B cell (primary cell): ENCODE measurements at regions not wholly inside any gene's neighbourhood (a gene's known extent, or its start where the extent isn't known, plus 50 kb on each side); places are given as distances from the start of the nearest gene placed in this dataset.

Experiments used
- ATAC-seq: fragments of 200-7000 bp; cut with Tn5 transposase; one replicate; pipeline ENCODE4 v1.10.0; 2021; ENCODE audit warnings: low read depth, mild to moderate bottlenecking, moderate number of reproducible peaks, moderate library complexity
- CTCF ChIA-PET: fragments of 350-600 bp; sonication (Branson Sonifier 250); formaldehyde crosslinking; loops from one replicate; lab custom pipeline; 2021; ENCODE audit warnings: antibody characterized with exemption, inconsistent platforms; lab: Charles Lee
- POLR2A ChIA-PET: fragments of 350-600 bp; sonication (Branson Sonifier 250); formaldehyde crosslinking; loops from one replicate; lab custom pipeline; 2021; ENCODE audit warnings: antibody characterized with exemption; lab: Charles Lee
- DNase-seq: peaks from one replicate; pipeline ENCODE4 v3.0.0; 2013
- H2AFZ ChIP-seq: 2 replicates; pipeline ENCODE4 v1.6.1; 2012; ENCODE audit warnings: mild to moderate bottlenecking, low read depth, low read length; ENCODE audit not compliant: insufficient read depth, poor library complexity, severe bottlenecking
- H3K27ac ChIP-seq, 2 donors: 1 replicate in 1 of 2; 2 replicates in 1 of 2; pipeline ENCODE4 v1.5.1; 2012 to 2013; ENCODE audit warnings: low read length in 2 of 2, mild to moderate bottlenecking in 2 of 2, moderate library complexity in 1 of 2
- H3K27me3 ChIP-seq, 4 experiments: fragments of 200-600 bp in 1 of 4; sonication (generic) in 1 of 4; replicated peaks in 1 of 4; 1 replicate in 2 of 4; 2 replicates in 2 of 4; pipeline versions ENCODE4 v1.6.1 to v1.7.0; 2013 to 2016; ENCODE audit warnings: low read length in 3 of 4, mild to moderate bottlenecking in 2 of 4, mixed read lengths in 1 of 4, moderate library complexity in 1 of 4; ENCODE audit not compliant: insufficient read depth in 4 of 4, control insufficient read depth in 3 of 4; ENCODE audit errors: control extremely low read depth in 1 of 4
- H3K36me3 ChIP-seq, 2 experiments: replicated peaks in 1 of 2; 1 replicate in 1 of 2; 2 replicates in 1 of 2; pipeline versions ENCODE4 v1.6.1 to v1.7.1; 2013; ENCODE audit warnings: low read length in 1 of 2; ENCODE audit not compliant: insufficient read depth in 2 of 2, control insufficient read depth in 1 of 2; ENCODE audit errors: control extremely low read depth in 1 of 2, extremely low read depth in 1 of 2
- H3K4me1 ChIP-seq, 2 donors: fragments of 200-600 bp in 1 of 2; sonication (generic) in 1 of 2; 1 replicate in 1 of 2; 2 replicates in 1 of 2; pipeline versions ENCODE4 v1.5.1 to v1.6.1; 2013 to 2017; ENCODE audit warnings: low read length in 2 of 2; ENCODE audit not compliant: control insufficient read depth in 2 of 2, insufficient read depth in 2 of 2
- H3K4me2 ChIP-seq: replicated peaks from 2 replicates; pipeline ENCODE3; 2012; ENCODE audit warnings: mild to moderate bottlenecking, low read depth, low read length; ENCODE audit not compliant: poor library complexity, severe bottlenecking
- H3K4me3 ChIP-seq, 5 experiments: fragments of 200-600 bp in 1 of 5; sonication (generic) in 1 of 5; 1 replicate in 3 of 5; 2 replicates in 2 of 5; pipeline versions ENCODE4 v1.5.1 to v1.7.0; 2011 to 2016; ENCODE audit warnings: low read length in 4 of 5, mild to moderate bottlenecking in 4 of 5, low read depth in 2 of 5, control low read depth in 1 of 5, moderate library complexity in 1 of 5; ENCODE audit not compliant: insufficient read depth in 1 of 5; ENCODE audit errors: control extremely low read depth in 1 of 5, extremely low read depth in 1 of 5
- H3K79me2 ChIP-seq: fragments of 200-600 bp; sonication (generic); one replicate; pipeline ENCODE4 v1.6.0; 2016; ENCODE audit warnings: low read length; ENCODE audit not compliant: control insufficient read depth, insufficient read depth
- H3K9ac ChIP-seq: fragments of 200-600 bp; sonication (generic); 2 replicates; pipeline ENCODE4 v1.6.1; 2017; ENCODE audit warnings: mild to moderate bottlenecking, low read length, moderate library complexity
- H3K9me3 ChIP-seq, 3 donors: one replicate each; pipeline versions ENCODE4 v1.6.1 to v1.7.1; 2013; ENCODE audit warnings: low read length in 2 of 3; ENCODE audit not compliant: control insufficient read depth in 2 of 3, insufficient read depth in 1 of 3; ENCODE audit errors: control extremely low read depth in 1 of 3
- H4K20me1 ChIP-seq: 2 replicates; pipeline ENCODE4 v1.6.0; 2012; ENCODE audit warnings: mild to moderate bottlenecking, low read length; ENCODE audit not compliant: insufficient read depth, control insufficient read depth, poor library complexity, severe bottlenecking
- H3K27ac Mint-ChIP-seq: one replicate; pipeline ENCODE4 v1.8.0; 2021; ENCODE audit warnings: mixed read lengths
- H3K27me3 Mint-ChIP-seq: one replicate; pipeline ENCODE4 v1.8.0; 2021; ENCODE audit warnings: mixed read lengths
- H3K4me1 Mint-ChIP-seq: one replicate; pipeline ENCODE4 v1.8.0; 2021; ENCODE audit warnings: mixed read lengths
- H3K4me3 Mint-ChIP-seq: one replicate; pipeline ENCODE4 v1.8.0; 2021; ENCODE audit warnings: mixed read lengths
- H3K9me3 Mint-ChIP-seq: one replicate; pipeline ENCODE4 v1.8.0; 2022; ENCODE audit warnings: mixed read lengths; ENCODE audit not compliant: insufficient read depth
- CTCF ChIP-seq: fragments of 200-600 bp; IDR thresholded peaks from one replicate; pipeline ENCODE4 v1.8.0; 2022; ENCODE audit warnings: antibody characterized with exemption, mild to moderate bottlenecking
- EZH2 ChIP-seq: IDR thresholded peaks from 2 replicates; pipeline ENCODE4 v1.6.1; 2012; ENCODE audit warnings: borderline replicate concordance, low read depth, mild to moderate bottlenecking, moderate library complexity, low read length; ENCODE audit not compliant: insufficient read depth, poor library complexity, severe bottlenecking
- WGBS: methylation state at CpG from one replicate; pipeline ENCODE4 v1.1.5; 2013; ENCODE audit warnings: missing lambda C conversion rate; ENCODE audit not compliant: insufficient coverage; 5-methylcytosine and 5-hydroxymethylcytosine counted together
- intact Hi-C: fragments of 100-400 bp; cut with micrococcal nuclease; formaldehyde crosslinking; loops from one replicate; pipeline ENCODE4 v1.10.0; 2022

GRCh38 chr17:55983096-55983495 is 170.2 kb upstream of the ANKFN1 start:
- Histone ChIP-seq H3K79me2 (no peaks in the 10 kb centered on the region), H3K9ac (no peak overlapping the region), H3K4me3 (no peak overlapping the region), H3K27me3 (no peaks in the 10 kb centered on the region), H4K20me1 (no peaks in the 10 kb centered on the region), H3K9me3 (no peaks in the 10 kb centered on the region), H2AFZ (no peak overlapping the region), H3K4me1 (no peaks in the 10 kb centered on the region), H3K27ac (no peak overlapping the region), H3K36me3 (no peaks in the 10 kb centered on the region), H3K4me2 (no peak overlapping the region)
- CTCF ChIA-PET = no interaction called here
- 80% methylated on average over 2 of the region's 3 CpGs for WGBS
- POLR2A ChIA-PET = no interaction called here
- H3K27me3 Mint-ChIP-seq = no peaks in the 10 kb centered on the region
- no peak for ATAC-seq
- H3K4me3 Mint-ChIP-seq = no peak overlapping the region
- H3K4me1 Mint-ChIP-seq = no peaks in the 10 kb centered on the region
- no peak for TF ChIP-seq CTCF
- no peak for TF ChIP-seq EZH2
- H3K27ac Mint-ChIP-seq = no peak overlapping the region
- DNase-seq = no peak
- no peaks in the 10 kb centered on the region for H3K9me3 Mint-ChIP-seq
- intact Hi-C loops = no loop called here

GRCh38 chr17:55986817-55987216 is 166.5 kb upstream of the ANKFN1 start:
- peaks cover 0 to 3% (median 0%) of the 10 kb centered on the region in 4 experiments for H3K27me3 ChIP-seq
- H2AFZ ChIP-seq = no peak overlapping the region
- no peaks in the 10 kb centered on the region for H3K9me3 Mint-ChIP-seq
- WGBS = no CpG with 5 or more reads among the region's 4 CpGs
- H3K4me1 ChIP-seq = no peaks in the 10 kb centered on the region
- no peak overlapping the region for H3K4me3 Mint-ChIP-seq
- H3K9ac ChIP-seq = no peak overlapping the region
- H3K9me3 ChIP-seq = no peaks in the 10 kb centered on the region
- no peak overlapping the region for H3K27ac ChIP-seq
- intact Hi-C loops = no loop called here
- no peaks in the 10 kb centered on the region for H3K4me1 Mint-ChIP-seq
- TF ChIP-seq EZH2 = no peak
- TF ChIP-seq CTCF = no peak
- H3K79me2 ChIP-seq = no peaks in the 10 kb centered on the region
- H3K4me3 ChIP-seq = no peak overlapping the region
- no peak overlapping the region for H3K27ac Mint-ChIP-seq
- no peaks in the 10 kb centered on the region for H4K20me1 ChIP-seq
- no peak for ATAC-seq
- no peaks in the 10 kb centered on the region for H3K27me3 Mint-ChIP-seq
- ChIA-PET CTCF (no interaction called here), POLR2A (no interaction called here)
- no peak for DNase-seq
- no peaks in the 10 kb centered on the region for H3K36me3 ChIP-seq
- H3K4me2 ChIP-seq = no peak overlapping the region
